Amniotic stem cell (primary cell): ENCODE measurements at regions not wholly inside any gene's neighbourhood (a gene's known extent, or its start where the extent isn't known, plus 50 kb on each side); places are given as distances from the start of the nearest gene placed in this dataset.

ENCODE experiments used
- DNase-seq: peaks from one replicate; lab custom pipeline; 2025; lab: John Stamatoyannopoulos, UW

DNA sequence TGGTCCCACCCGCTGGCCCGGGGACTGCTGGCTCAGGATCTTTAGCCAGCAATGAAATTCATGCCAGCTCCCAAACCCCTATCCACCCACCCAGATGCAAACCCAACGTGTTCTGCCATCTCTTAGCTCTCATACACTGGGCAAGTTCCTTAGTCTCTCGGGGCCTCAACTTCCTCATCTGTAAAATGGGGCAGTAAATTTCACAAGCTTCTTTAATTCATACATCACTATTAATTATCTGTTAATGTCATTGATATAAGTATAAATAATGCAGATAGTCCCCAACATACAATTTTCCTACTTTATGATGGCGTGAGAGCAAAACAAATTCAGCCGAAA lies 398.7 kb downstream of the SOX9 start:
- DNase-seq = no peak

DNA sequence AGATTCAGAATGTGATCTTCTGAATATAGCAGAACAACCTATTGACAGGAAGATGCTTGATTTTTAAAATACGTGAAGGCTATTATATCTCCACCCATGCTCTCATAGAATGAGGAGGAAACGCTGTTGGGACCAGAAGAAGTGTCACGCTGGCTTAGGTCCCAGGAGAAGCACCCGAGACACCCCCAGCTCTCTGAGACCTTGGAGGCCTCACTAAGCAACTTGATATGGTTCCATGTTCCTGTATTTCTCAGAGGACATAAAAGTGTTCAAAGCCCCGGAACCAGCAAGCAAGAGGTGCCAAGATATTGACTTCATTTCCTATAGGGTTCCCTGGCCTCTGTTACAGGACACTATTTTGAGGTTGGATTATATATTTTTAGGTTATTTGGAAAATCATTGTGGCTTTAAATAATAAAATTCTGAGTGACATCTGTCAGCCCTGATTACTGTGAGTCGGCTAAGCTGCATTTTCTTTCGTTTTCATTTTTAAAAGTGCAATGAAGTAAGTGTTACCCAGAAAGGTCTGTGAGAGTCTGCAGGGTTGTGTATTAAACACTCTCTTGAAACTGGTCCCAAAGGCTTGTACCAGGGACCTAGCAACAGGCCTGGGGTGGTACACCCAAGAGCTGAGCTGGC lies 400.0 kb downstream of the SOX9 start:
- DNase-seq = no peak

DNA sequence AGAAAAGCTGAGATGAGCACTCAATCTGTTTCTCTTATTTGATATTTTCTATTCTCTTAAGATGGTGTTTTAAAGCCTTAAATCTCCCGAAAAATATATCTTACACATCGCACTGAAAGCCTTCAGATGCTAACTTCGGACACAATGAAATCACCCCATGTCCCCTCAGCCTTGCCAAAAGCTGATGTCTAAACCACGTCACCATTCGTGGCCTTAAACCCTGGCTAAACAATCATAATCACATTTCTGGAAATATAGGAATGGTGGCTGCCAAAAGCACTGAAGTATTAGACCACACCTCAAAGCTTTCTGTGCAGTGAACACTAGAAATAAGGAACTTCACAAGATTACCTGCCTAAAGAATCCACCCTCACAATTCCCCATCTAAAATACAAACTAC lies 402.7 kb downstream of the SOX9 start:
- no peak for DNase-seq

DNA sequence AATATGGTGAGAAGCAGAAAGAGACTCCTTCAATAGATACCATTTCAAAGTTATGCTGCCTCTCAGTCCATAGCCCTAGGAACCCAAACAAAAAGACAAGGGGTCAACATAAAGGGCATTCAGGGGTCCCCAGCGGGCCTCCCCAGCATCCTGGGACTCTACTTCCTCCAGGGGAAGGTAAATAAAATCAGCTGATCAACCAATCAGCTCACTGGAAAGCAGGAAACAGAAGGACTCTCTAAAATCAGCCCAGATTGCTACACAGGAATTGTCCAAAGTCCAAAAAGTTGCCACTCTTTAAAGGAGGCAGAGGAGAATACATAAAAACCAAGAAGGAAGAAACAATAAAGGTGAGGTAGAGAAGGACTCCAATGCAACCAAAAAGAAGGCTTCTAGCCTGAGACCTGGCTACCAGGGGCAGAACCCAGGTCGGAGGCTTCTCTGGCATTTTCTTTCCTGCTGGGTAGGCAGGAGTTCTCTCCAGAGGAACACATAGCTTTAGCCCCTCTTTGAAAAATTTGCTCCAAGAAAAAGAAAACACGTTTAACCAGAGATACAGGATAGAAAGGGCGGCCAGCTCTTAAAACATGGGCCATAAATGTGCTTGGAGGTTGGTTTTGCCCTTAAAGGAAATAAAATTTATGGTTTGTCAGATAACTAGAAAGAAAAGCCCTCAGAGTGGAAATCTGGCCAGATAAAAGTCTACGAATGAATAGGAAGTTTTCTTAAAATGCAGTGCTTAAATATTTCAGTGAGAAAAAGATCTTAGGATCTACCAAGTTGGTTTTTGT lies 404.6 kb downstream of the SOX9 start:
- no peak for DNase-seq

DNA sequence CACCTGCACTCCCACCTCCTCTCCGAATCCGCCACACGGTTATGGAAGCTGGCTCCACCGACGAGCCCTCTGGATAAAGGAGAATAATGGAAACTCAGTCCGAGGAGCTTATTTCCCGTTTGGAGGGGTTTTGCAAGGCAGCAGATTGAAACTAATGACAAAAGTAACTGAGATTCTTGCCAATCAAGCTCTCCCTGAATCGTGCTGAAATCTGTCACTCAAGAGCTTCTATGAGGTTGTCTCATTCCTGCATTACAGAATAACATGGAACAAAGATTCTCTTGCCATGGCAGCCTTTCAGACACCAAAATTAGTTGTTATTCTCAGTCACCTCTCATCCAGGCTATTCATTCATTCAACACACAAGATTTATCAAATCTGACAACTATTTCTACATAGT lies 405.9 kb downstream of the SOX9 start:
- DNase-seq = no peak

DNA sequence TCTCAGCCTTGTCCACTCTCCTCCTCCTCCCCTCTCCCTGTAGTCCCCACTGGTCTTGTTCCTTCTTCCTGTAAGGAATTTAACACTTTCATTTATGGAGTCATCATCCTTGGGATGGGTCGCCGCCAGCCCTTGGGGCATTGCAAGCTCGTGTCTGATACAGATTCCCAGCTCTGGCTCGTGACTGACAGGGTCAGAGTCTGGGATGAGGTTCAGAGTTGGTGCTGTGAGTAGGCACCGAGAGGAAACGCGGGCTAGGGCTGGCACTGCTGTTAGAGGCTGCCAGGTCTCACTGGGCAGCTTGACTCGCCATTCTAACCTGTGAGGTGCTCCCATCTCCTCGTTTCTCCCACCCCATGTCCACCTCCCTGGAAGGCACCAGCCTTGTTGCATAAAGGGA lies 407.0 kb downstream of the SOX9 start:
- no peak for DNase-seq

DNA sequence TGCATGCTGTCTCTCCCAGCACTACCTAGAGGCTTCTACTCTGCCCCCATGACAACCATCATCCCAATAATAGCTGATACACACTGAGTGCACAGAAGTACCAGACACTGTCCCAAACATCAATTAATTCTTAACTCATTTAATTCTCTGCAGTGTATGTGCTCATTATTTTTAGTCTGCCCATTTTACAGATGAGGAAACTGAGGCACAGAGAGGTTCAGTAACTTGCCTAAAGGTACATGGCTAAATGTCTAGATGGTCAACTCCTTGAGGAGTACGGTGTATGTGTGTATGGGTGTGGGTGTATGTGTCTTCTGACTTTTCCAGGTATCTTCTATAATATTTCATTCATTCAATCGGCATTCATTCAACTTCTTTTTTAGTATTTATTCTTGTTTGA lies 407.9 kb downstream of the SOX9 start:
- no peak for DNase-seq

DNA sequence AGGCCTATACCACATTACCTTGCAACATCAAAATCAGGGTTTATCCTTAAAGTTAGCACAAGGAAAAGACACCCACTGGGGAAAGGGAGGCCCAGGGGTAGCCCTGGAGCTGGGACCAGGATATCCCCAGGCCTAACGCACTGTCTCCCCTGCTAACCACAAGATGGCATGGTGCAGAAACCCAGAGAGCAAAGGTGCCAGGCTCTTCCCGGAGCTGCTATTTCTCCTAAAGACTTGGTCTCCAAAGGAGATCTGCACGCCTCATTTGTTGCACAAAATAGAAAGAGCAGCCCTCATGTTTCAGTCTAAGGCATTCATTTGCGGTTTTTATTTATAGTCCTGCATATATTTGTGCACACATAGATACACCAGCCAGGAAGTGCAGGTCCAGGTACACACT lies 408.6 kb downstream of the SOX9 start:
- no peak for DNase-seq

DNA sequence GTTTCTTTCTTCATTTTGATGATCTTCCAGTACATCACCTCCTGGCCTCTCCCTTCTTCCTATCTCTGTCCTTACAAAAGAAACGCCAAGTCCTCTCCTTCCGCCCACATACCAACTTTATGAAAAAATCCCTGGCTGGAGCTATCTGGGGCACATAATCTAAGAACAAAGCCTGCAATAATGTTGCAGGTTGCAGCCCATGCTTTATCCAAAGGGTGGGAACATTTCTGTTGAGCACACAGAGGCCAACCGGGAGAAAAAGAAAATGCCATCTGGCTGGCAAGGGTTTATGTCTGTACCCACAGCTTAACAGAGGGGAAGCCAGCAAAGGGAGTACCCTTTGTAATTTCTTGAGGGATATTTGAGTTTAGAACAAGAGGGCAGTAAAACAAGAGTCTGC lies 409.6 kb downstream of the SOX9 start:
- no peak for DNase-seq

DNA sequence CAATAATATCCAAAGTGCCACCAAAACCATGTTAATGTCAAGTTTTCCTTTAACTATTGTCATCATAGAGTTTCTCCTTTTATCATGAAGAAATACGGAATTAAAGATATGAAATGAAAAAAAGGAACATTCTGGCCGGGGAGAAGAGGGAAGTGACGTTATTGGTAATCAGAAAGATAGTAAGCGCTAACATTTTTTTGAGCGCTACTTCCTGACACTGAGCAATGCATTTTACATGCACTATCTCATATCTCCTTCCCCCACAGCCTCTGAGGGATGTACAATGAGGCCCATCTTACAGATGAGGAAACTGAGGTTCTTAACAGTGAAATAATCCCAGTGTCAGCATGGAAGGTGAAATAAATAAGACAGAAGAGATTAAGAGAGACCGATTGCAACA lies 410.9 kb downstream of the SOX9 start:
- no peak for DNase-seq

DNA sequence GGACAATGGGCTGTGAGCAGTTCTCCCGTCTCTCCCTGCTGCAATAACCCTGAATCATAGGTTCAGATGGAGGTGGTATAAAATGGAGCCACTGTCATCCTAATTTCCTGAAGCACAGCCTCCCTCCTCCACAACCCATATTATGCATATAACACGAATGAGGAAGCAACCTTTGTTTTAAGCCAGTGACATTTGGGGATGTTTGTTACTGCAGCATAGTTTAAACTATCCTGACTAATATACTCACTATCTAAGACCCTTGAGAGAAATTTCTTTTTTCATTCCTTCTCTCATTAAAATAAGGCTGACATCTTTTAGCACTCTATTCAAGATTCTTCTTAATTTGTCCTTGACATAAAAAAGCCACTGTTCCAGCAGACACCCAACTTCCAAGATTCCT lies 413.4 kb downstream of the SOX9 start:
- no peak for DNase-seq

DNA sequence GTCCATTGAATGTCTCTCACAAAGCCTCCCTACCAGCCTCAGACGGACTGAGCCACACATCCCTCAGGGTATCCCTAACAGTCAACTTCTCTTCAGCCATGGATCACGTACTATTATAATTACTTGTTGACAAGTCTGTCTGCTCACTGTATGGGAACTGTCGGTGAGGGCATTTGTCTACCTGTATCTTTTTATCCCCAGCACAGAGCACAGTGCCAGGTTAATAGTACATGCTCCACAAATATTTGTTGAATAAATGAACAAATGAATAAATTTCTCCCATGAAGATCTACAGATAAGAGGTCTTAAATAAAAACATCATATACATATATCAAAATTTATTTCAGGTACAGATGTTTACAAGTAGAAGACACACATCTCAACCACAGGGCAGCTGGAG lies 414.0 kb downstream of the SOX9 start:
- DNase-seq = no peak

DNA sequence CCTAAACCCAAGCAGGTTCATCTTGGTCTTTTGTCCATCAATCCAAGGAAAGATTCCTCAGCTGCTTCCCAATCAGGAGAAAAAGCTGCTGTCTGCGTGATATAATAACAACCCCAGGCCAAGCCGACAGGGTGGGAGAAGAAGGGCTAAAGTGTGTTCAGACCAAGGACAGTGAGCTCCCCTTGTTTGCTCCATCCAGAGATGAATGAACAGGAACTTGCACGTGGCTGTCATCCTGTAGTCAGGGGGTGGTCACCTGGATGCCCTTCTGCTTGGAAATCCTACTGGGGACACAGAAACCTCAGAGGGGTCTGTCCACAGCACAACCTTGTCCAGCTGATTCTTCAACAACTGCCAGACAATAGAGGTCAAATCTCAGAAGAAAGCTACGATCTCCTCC lies 414.5 kb downstream of the SOX9 start:
- no peak for DNase-seq

DNA sequence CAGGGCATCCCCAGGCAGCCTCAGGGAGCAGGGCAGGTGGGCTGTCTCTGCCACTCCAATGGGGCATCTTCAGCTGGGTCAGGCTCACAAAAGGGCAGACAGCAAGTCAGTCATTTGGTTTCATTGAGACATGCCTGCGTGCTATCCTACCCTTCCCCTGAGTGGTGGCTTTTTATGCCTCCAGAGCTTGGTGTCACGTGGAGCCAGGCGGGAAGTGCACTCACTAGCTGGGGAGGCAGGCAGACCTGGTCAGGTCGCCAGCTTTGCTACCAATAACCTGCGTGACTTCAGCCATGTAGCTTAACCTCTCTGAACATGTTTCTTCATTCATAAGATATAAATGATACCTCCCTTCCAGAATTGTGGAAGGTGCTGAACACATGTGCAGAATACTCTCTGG lies 415.0 kb downstream of the SOX9 start:
- DNase-seq = no peak

DNA sequence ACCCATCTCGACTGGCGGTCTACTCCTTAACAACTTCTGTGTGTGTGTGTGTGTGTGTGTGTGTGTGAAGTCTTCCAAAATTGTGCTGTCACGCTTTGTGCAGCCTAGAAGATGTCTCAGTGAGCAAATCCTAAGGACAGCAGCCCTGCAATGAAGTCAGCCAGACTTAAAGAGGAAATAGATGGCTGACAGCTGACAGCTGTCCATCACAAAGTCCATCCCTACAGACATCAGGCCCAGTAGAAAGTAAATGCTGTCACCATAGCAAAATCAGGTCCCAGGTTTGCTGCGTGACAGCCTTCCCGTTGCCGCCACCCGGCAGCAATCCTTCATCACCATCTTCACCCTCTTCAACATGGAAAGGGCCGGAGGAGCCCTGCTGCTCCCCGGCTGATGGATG lies 416.0 kb downstream of the SOX9 start:
- DNase-seq = no peak

DNA sequence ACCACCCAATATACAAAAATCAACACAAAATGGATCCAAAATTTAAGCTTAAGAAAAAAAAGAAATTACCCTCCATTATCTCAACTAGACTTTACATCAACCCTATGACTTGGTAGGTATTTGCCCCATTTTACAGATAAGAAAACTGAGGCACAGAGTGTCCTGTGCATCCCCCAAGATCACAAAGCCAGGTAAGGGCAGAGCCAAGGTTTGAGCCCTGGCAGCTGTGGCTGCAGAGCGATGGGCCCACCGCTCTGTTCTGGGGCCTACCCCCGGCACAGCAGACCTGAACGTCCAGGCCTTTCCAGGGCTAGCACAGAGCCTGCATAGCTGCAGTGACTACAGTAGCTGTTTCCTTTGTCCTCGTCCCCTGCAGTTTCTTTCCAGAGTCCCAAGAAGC lies 417.6 kb downstream of the SOX9 start:
- DNase-seq = no peak

DNA sequence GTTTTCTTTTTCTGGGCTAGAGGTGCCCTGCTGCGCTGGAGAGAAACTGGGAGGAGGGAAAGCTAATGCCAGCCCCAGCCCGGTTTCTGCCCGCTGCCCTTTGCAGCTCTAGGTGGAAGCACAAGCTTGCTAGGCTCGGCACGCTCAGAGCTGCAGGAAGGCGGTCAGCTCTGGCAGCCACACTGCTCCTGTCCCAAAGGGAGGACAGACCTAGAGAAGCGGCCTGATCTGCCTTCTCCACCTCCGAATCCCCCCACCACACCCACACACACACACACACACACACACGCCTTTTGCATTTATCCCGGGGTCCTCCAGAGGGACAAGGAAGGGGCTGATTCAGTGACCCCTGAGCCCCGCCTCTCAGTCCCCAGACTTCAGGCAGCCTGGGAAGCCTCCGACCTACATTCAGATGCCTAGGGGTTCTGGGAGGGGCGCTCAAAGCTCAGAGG lies 418.1 kb downstream of the SOX9 start:
- no peak for DNase-seq

DNA sequence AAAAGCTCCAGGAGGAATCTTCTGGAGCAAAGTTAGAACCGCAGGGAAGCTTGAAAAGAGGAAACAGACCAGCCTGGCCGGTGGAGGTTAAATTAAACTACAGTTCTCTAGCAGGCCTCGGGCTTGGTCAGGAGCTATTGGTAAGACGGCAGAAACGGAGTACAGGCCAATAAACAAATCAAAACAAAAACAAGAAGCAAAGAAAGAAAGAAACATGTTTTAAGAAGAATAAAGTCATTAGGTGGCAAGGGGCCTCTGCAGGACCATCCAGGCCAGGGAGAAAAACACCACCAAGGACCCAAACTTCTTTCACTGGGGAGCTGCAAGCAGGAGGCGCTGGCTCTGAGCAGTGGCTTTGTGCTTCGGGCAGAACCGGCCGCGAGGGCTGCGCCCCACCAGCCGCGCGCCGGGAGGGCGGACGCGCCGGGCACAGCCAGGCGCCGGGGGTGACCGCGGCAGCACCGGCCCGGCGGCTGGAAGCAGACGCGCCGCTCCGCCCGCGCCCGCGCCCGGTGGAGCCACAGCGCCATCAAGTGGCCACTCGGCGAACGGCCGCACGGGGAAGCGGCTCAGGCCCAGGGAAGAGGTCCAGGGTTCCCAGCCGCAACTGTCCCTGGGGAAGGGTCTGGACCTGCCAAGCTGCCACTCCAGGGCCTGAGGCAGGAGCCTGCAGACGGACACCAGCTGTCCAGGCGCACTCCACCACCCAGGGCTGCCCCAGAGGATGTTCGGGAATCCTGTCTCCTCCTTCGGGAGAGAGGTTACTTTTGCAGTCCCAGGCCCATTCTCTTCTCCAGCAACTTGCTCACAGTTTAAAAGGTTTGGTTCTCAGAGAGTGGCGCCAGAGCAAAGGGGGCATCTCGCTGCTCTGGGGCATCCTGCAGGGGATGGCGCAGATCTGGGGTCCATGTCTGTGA lies 419.4 kb downstream of the SOX9 start:
- peak; percentile 48 for DNase-seq

DNA sequence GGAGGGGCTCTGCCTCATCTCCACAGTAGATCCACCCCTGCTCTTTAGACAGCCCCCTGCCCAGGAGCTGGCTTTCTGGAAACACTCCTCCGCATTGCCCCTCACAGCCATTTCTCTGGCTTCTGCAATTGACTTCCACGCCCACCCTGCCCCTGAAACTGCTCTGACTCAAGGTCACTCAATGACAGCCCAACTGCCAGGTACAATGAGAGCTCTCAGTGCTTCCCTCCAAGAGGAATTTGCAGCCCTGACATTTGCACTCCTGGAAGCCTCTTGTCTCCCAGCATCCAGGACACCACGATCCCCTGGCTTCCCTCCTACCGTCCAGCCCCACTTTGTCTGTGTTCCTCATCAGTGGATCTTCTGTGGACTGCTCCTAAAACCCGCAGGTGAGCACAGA lies 421.5 kb downstream of the SOX9 start:
- DNase-seq = no peak

DNA sequence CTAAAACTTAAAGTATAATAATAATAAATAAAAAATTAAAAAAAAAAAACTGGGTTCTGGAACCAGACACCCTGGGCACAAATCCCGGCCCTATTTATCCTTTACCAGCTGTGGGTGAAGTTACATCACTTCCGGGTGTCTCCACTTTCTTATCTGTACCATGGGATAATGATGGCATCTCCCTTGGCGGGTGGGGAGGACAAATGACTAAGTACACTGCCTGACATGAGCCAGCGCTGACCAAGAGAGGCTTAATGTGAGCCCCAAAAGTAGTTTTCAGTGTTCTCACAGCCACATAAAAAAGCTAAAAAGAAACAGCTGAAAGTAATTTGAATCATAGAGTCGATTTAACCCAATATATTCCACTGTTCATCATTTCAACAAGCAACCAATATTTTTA lies 424.9 kb downstream of the SOX9 start:
- DNase-seq = no peak

DNA sequence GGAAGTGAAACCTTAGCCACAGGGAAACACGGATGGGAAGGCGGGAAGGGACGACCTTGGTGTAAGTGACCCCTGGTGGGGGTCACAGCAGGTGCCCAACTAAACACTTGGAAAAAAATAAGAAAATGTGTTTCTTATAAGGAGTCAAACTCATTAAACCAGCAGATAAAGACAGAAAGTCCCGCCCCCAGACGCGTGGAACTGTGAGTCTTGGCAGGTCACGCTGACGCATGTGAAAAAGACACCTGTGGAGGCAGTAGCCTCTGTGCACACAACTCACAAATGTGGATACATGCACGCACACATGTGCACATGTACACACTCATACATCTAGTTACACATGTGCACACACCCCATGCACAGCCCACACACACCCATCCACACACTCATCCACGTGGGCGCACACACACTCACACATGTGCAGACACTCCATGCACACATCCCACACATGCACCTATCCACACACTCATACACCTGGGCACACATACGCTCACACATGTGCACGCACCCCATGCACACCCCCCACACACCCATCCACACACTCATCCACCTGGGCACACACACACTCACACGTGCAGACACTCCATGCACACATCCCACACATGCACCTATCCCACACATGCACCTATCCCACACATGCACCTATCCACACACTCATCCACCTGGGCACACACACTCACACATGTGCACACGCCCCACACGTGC lies 432.4 kb downstream of the SOX9 start:
- no peak for DNase-seq

DNA sequence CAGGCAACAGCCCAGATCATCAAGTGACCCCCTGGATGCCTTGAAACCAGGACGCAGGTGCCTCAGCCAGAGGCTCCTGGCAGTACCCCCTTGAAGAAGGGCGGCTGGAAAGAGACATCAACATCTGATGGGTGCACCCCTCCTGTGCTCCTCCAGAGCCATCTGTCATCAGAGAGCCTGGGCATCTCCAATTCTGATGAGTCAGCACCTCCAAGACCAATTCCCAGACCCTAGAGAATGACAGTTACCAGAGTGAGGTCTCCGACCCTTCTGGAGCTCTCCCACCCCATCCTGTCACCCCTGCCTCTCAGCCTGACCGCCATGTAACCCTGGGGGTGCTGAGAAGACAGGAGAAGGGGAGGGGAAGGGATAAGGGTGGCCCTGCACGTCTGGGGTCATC lies 433.7 kb downstream of the SOX9 start:
- no peak for DNase-seq
